Urothelium cell line (cell line): ENCODE measurements at regions not wholly inside any gene's neighbourhood (a gene's known extent, or its start where the extent isn't known, plus 50 kb on each side); places are given as distances from the start of the nearest gene placed in this dataset.
A peak's percentile ranks its signal among the peaks of the same experiment; 100 is the strongest.
"Not testable (repeated sequence)": the region's sequence is repeated elsewhere in the genome, so short reads cannot be mapped to it uniquely, and the experiment has no call there.

Source experiments
- DNase-seq: peaks from one replicate; pipeline ENCODE4 v3.0.0; 2011; ENCODE audit warnings: low spot score, mixed read lengths
- FAIRE-seq: peaks from 2 replicates; lab custom pipeline; 2011; peaks lifted over from hg19 to GRCh38; lab: Jason Lieb, UNC

- no peak for FAIRE-seq
- DNase-seq = no peak
These were observed 560.0 kb downstream of the ADCYAP1 start for GRCh38 chr18:1464444-1465217.

- no peak for DNase-seq
- no peak for FAIRE-seq
These were observed 561.4 kb downstream of the ADCYAP1 start for GRCh38 chr18:1466035-1466434.

DNA sequence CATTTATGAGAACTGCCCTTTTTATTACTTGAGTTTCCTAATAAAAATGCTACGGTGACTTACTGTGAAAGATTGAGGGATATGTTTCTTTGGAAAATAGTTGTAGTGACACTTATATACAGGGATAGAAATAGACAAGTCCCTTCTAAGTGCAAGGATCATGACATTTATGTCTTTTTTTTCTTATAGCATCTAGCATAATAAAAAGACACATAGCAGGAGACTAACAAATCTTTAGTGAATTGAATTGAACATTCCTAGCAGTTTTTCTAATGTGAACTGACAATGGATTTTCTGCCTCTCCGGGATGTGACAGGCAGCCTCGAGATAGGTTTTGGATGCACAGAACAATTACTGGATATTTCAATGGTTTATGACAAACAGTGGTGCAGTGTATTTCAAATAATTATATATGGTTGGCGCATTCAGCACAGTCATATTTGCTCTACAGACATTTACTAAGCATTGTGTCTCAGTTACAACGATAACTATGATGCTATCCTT, 562.8 kb downstream of the ADCYAP1 start:
- no peak for DNase-seq
- FAIRE-seq = peak; percentile 96

DNA sequence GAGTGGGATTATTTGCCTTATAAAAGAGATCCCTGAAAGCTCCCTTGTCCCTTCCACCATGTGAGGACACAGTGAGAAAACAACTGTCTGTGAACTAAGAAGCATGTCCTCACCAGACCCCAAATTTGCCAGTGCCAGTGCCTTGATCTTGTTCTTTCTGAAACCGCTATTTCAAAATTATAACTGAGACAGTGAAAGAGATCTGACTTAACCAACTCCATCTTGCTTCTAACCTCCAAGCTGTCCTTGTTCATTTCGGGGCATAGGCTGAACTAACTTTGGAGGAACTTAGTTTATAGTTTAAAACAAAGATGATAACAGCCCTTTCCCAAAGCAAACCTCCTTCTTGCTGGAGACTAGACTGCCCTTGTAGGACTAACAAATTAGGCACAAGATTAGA, 563.9 kb downstream of the ADCYAP1 start:
- FAIRE-seq (peak; percentile 5), DNase-seq (no peak)

- DNase-seq (no peak), FAIRE-seq (peak; percentile 90)
These were observed 571.2 kb downstream of the ADCYAP1 start for GRCh38 chr18:1475867-1476266.

DNA sequence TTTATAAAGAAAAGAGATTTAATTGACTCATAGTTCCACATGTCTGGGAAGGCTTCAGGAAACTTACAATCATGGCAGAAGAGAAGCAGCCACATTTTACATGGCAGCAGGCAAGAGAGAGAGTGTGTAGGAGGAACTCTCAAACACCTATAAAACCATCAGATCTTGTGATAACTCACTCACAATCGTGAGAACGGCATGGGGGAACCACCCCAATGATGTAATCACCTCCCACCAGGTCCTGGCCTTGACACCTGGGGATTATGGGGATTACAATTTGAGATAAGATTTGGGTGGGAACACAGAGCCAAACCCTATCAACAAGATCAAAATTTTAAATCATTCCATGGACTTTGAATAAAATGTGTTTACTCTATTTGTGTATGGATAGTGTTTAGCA, 575.6 kb downstream of the ADCYAP1 start:
- DNase-seq = no peak

GRCh38 chr18:1481577-1481976, 576.9 kb downstream of the ADCYAP1 start:
- peak; percentile 65 for FAIRE-seq
- DNase-seq = no peak

More for the DNA sequence above, 575.6 kb downstream of the ADCYAP1 start:
- no peak for FAIRE-seq

DNA sequence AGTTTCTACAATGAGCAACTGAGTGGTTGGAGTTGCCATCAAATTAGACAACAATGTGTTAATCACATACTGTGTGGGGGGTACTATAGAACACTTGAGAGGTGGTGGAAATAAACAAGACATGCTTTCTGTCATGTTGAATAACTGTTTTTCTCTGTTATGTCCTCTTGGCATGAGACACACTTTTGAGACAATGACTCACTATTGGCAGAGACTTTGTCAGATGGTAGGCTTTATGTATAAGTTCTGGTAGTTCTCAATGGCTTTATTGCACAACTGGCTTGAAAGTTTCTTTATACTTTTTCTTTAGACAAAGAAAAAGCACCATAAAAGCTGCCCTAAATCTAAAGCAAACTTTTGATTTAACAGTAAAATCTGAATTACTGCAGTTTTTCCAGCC, 578.7 kb downstream of the ADCYAP1 start:
- DNase-seq = peak; percentile 30

DNA sequence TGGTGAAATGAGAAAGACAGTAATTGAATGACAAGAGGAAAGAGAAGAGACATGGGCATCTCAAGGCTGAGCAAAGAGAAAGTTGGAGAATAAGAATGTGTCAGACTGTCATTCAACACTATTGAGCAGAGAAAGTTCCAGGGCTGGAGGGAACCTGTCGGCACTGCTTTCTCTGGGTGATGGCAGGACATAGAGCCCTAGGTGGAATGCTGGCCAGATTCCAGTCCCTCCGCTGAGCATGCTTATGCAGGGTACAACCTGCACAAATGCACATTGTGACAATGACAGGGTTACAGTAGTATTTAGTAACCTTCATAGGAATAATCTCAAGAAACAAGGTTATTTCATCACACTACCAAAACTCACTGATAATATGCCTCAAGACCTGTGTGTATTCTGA, 582.8 kb downstream of the ADCYAP1 start:
- FAIRE-seq (peak; percentile 95), DNase-seq (no peak)

More for the DNA sequence above, 578.7 kb downstream of the ADCYAP1 start:
- FAIRE-seq = peak; percentile 20

DNA sequence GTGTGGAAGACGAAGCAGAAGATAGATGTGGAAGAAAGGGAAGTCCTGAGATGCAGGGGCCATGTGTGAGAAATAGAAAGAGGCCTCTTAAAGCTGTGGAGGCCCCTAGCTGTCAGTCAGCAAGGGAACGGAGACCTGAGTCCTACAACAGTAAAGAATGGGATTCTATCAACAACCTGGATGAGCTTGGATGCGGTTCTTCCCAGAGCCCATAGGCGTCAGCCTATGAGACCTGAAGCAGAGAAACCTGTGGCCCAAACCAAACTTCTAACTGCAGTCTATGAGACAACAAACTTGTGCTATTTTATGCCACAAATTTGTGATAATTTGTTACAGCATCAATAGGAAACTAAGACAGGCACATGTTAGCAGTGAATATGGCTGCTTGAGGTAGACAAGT, 583.7 kb downstream of the ADCYAP1 start:
- DNase-seq = no peak

GRCh38 chr18:1488957-1489356, 584.3 kb downstream of the ADCYAP1 start:
- DNase-seq (no peak), FAIRE-seq (peak; percentile 93)

More for the DNA sequence above, 583.7 kb downstream of the ADCYAP1 start:
- peak; percentile 5 for FAIRE-seq

GRCh38 chr18:1495387-1495786, 590.7 kb downstream of the ADCYAP1 start:
- FAIRE-seq (no peak), DNase-seq (no peak)

GRCh38 chr18:1496096-1496495, 591.4 kb downstream of the ADCYAP1 start:
- DNase-seq (no peak), FAIRE-seq (no peak)

DNA sequence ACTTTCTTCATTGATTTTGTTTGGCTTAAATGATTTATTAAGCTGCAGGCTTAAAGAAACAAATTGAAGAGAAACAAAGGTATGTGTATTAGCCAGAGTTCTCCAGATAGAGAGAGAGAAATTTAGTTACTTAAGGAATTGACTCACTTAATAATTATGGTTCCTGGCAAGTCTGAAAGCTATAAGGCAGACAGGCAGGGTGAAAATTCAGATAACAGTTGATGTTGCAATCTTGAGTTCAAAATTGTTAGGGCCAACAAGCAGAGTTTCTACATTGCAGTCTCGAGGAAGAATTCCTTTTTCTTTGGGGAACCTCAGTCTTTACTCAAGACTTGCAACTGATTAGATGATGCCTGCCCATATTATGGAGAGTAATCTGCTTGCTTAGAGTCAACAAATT, 593.5 kb downstream of the ADCYAP1 start:
- FAIRE-seq = no peak
- no peak for DNase-seq

DNA sequence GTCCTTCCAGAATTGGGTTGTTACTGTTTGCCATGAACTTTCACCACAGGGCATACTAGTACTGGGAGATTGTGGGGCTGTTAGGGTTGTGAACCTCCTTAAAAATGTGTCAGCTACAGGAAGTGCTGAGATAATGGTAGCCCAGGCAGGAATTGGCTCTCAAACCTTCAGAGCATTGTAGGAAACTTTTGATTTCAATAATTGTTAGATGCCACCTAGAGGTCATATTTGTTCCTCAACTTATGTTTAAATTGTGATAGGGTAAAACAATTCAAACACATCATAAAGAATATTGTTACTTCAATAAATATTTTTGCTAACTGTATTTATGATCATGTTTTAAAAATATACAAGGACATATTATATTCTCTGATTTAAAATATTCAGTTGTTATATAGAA, 594.6 kb downstream of the ADCYAP1 start:
- DNase-seq (peak; percentile 42), FAIRE-seq (no peak)

DNA sequence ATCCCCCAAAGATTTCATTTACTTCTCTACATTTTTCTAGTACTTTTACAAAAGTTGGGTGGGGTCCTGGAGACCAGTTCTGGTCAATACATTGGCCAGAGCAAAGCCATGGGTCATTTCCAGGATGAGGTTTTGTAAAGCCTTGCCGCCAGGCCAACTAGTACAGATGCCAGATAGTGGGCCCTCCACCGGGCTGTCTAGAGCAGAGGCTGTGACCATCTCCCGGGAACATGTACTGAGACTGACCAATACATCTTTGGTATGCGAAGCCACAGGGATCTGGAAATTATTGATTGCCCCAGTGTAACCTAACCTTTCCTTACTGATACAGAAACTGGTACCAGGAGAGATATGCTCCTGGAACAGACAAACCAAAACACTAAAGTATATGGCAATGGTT, 599.2 kb downstream of the ADCYAP1 start:
- no peak for DNase-seq
- no peak for FAIRE-seq

GRCh38 chr18:1505856-1506255, 601.2 kb downstream of the ADCYAP1 start:
- no peak for DNase-seq
- peak; percentile 79 for FAIRE-seq

- no peak for DNase-seq
- FAIRE-seq = peak; percentile 82
These were observed 606.0 kb downstream of the ADCYAP1 start for GRCh38 chr18:1510542-1511179.

- peak; percentile 86 for FAIRE-seq
- no peak for DNase-seq
These were observed 607.1 kb downstream of the ADCYAP1 start for GRCh38 chr18:1511619-1512311.

DNA sequence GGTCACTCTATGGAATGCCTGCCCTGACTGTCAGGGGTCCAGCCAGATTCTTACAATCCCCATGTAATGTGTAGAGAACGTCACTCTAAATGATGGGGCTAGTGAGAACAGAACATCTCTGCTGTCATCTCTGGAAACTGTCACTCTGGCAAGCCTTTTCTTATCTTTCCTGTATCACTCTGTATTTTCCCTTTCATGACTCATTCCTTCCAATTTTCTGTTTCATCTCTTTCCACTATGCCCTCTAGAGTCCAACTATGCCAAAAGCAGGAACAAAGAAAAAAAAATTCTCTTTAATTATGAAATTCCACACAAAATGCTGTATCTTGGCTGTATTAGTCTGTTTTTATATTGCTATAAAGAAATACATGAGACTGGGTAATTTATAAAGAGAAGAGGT, 608.8 kb downstream of the ADCYAP1 start:
- FAIRE-seq (peak; percentile 96), DNase-seq (no peak)

DNA sequence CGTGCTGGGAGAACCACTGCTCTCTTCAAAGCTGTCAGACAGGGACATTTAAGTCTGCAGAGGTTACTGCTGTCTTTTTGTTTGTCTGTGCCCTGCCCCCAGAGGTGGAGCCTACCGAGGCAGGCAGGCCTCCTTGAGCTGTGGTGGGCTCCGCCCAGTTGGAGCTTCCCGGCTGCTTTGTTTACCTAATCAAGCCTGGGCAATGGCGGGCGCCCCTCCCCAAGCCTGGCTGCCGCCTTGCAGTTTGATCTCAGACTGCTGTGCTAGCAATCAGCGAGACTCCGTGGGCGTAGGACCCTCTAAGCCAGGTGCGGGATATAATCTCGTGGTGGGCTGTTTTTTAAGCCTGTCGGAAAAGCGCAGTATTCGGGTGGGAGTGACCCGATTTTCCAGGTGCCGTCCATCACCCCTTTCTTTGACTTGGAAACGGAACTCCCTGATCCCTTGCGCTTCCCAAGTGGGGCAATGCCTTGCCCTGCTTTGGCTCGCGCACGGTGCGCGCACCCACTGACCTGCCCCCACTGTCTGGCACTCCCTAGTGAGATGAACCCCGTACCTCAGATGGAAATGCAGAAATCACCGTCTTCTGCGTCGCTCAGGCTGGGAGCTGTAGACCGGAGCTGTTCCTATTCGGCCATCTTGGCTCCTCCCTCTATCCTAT, 617.0 kb downstream of the ADCYAP1 start:
- not testable (repeated sequence) for DNase-seq
- peak; percentile 95 for FAIRE-seq
